ENCODE measurements at regions not wholly inside any gene's neighbourhood (a gene's known extent, or its start where the extent isn't known, plus 50 kb on each side); places are given as distances from the start of the nearest gene placed in this dataset.

DNA sequence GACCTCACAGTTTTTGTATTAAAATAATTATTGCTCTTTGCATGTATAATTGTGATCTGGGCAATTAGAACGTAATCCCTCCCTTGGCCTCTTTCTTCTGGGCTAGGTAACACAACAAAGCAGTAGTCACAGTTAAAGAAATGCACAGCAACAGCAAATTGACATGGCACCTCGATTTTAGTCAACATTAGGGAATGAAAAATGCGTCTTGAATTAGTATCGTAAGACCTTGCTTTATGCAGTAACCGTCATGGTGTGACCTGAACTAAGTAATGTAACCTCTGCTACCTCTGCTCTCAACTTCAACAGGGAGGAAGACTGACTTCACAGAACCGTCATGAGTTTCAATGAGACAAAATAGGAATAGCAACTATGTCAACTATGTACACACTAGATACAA is 265.4 kb upstream of the MAF start:
- Histone ChIP-seq H3K9me3 (no peaks in the 10 kb centered on the region), H3K4me1 (no peaks in the 10 kb centered on the region), H3K27ac (no peak overlapping the region), H3K36me3 (no peaks in the 10 kb centered on the region), H3K27me3 (peaks cover 3% of the 10 kb centered on the region), H3K4me3 (no peak overlapping the region)
- TF ChIP-seq, protein P1, sequence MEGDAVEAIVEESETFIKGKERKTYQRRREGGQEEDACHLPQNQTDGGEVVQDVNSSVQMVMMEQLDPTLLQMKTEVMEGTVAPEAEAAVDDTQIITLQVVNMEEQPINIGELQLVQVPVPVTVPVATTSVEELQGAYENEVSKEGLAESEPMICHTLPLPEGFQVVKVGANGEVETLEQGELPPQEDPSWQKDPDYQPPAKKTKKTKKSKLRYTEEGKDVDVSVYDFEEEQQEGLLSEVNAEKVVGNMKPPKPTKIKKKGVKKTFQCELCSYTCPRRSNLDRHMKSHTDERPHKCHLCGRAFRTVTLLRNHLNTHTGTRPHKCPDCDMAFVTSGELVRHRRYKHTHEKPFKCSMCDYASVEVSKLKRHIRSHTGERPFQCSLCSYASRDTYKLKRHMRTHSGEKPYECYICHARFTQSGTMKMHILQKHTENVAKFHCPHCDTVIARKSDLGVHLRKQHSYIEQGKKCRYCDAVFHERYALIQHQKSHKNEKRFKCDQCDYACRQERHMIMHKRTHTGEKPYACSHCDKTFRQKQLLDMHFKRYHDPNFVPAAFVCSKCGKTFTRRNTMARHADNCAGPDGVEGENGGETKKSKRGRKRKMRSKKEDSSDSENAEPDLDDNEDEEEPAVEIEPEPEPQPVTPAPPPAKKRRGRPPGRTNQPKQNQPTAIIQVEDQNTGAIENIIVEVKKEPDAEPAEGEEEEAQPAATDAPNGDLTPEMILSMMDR (IDR thresholded peaks at IDR 0.05), result no peak
- DNase-seq, result no peak
- ATAC-seq, result no peak
- intact Hi-C loops (cut with DNase I), result no loop called here

DNA sequence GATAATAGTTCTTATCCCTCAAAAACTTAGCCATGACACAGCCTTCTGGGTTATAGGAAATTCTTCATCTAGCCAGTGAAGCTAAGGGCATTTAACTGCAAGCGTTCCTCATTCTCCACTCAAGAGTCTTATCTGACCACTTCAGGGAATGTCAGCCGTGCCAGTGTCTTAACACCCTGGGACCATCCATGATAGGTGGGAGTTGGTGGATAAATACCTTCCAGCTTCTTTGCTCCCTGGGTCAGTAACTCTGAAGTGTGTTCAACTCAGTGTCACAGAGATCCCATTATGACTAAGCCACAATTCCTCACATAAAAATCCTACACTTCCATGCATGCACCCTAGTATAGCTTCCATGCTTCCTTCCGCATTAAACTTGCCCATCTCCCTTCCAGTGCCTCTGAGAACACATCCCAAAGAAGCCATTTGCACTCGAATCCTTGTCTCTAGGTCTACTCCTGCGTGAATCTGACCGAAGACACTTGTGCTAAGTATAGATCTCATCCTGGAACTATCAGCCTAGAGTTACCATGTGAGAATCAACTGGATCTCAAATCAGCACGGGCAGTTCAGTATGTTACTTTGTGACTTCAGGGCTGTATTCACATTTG is 264.3 kb upstream of the MAF start:
- intact Hi-C loops (cut with DNase I), result no loop called here
- Histone ChIP-seq H3K27me3 (peaks cover 3% of the 10 kb centered on the region), H3K4me3 (no peak overlapping the region), H3K4me1 (no peaks in the 10 kb centered on the region), H3K9me3 (no peaks in the 10 kb centered on the region), H3K36me3 (no peaks in the 10 kb centered on the region), H3K27ac (no peak overlapping the region)
- no peak for ATAC-seq
- DNase-seq, result no peak
- TF ChIP-seq, protein P1 (IDR thresholded peaks at IDR 0.05), result no peak

DNA sequence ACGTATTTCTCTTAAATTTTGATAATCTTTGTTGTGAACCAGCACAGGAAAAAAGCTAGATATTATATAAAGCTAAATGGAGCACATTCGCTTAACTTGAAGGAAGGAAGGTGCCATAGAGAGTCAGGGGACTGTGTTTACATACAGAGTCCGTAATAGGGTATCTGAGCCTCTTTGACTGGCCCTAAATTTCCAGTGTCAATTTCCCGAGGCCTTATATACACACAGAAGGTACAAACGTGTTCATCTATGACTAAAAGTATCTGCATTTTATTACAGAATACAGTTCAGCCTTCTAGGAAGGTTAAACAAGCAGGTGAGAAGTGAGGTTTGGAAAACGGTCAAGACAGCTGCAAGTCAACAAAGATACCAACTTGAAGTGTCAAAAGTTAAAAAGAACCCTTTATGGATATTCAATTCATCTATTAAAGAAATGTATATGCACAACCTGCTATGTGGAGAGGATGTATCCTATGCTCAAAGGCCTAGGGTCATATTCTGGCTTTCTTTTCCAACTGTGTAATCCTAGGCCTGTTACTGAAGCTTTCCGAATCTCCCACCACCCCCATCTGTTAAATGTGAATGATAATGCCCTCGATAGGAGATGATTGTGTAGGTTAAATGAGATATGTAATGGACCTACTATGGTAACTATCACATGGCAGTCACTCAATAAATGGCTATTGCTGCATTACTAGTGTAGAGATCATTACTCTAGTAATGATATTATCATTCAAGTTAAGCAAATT is 263.7 kb upstream of the MAF start:
- H3K4me3 ChIP-seq, result no peak overlapping the region
- TF ChIP-seq, protein P1 (IDR thresholded peaks at IDR 0.05), result no peak
- ATAC-seq (no peak), DNase-seq (no peak)
- intact Hi-C loops (cut with DNase I), result no loop called here
- peaks cover 3% of the 10 kb centered on the region for H3K27me3 ChIP-seq
- no peaks in the 10 kb centered on the region for H3K36me3 ChIP-seq
- H3K9me3 ChIP-seq, result no peaks in the 10 kb centered on the region
- no peaks in the 10 kb centered on the region for H3K4me1 ChIP-seq
- H3K27ac ChIP-seq, result no peak overlapping the region

DNA sequence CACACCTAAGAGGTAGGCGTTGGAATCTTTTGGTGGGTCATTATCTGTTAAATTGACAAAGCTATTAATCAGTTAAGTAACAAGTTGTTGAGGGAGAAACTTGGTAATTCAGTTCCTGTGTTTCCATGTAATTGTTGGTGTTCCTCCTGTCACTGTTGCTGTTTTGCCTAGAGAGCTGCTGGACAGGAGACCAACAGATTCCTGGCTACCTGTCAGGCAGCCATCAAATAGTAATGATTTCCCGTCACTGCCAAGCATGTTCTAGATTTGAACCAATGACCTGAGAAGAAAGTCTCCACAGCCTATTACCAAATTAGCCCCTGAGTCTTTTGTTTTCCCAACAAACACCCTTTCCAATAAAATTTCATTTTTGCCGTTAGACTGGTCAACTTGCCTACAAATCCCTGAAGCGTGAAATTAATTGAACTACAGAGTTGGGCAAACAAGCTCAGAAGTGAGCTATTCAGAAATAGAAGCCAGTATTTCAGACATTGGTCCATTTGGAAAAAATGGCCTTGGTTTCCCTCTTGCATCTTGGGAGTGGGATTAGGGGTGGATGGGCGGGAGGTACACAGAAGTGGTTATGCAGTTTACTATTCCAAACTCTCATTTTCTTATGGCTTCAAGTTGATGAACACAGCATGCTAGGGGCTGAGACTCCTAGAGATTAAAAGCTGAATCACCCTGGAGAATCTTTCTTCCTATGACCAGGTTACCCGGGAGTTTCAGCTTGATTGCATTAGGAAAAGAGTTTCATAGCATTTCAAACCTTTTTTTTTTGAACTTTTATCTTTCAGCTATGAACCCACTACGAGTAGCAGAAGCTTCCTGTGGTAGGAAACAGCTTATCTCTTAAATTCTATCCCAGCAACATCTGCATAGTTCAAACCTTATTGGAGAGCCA is 262.8 kb upstream of the MAF start:
- no peak overlapping the region for H3K4me3 ChIP-seq
- intact Hi-C loops (cut with DNase I), result no loop called here
- ATAC-seq (no peak), DNase-seq (no peak)
- H3K27ac ChIP-seq, result no peak overlapping the region
- H3K4me1 ChIP-seq, result no peaks in the 10 kb centered on the region
- no peaks in the 10 kb centered on the region for H3K9me3 ChIP-seq
- TF ChIP-seq, protein P1 (IDR thresholded peaks at IDR 0.05), result no peak
- H3K36me3 ChIP-seq, result no peaks in the 10 kb centered on the region
- no peaks in the 10 kb centered on the region for H3K27me3 ChIP-seq

DNA sequence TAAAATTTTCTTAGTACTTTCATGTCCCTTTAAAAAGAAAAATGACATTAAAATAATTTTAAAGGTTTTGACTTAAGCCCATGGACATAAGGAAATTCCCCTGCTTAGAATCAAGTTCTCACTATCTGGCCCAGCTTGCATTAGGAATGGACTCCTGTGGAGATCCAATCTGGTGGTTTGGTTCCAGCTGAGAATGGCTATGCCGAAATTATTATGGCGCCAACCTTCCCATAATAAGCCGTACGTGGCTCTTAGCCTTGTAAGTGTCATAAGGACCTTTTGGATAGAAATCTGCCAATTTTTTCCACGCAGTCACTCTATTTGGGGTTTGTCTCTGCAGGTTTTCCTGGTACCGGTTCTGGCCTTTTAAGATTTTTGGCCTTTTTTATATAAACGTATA is 262.1 kb upstream of the MAF start:
- Histone ChIP-seq H3K36me3 (no peaks in the 10 kb centered on the region), H3K27me3 (no peaks in the 10 kb centered on the region), H3K9me3 (no peaks in the 10 kb centered on the region), H3K27ac (no peak overlapping the region), H3K4me1 (no peaks in the 10 kb centered on the region), H3K4me3 (no peak overlapping the region)
- intact Hi-C loops (cut with DNase I), result no loop called here
- ATAC-seq (no peak), DNase-seq (no peak)
- TF ChIP-seq, protein P1 (IDR thresholded peaks at IDR 0.05), result no peak

Data from upper lobe of right lung (tissue), 1 donor.